Esophagus squamous epithelium (tissue), 5 donors: ENCODE measurements at regions not wholly inside any gene's neighbourhood (a gene's known extent, or its start where the extent isn't known, plus 50 kb on each side); places are given as distances from the start of the nearest gene placed in this dataset.

Experiments used
- DNase-seq: peaks from one replicate; lab custom pipeline; 2025; lab: John Stamatoyannopoulos, UW
- H3K27ac ChIP-seq, 4 donors: fragments of 200-600 bp; sonication (generic); one replicate each; pipeline ENCODE4 v1.5.1; 2016 to 2019; ENCODE audit warnings: mild to moderate bottlenecking in 1 of 4
- H3K27me3 ChIP-seq, 4 donors: fragments of 200-600 bp; sonication (generic); 1 replicate in 3 of 4; 2 replicates in 1 of 4; pipeline versions ENCODE4 v1.5.1 to v1.6.0; 2017 to 2021; ENCODE audit warnings: antibody characterized with exemption in 1 of 4
- H3K36me3 ChIP-seq, 3 donors: fragments of 200-600 bp; sonication (generic); one replicate each; pipeline ENCODE4 v1.5.1; 2016 to 2019
- H3K4me1 ChIP-seq, 3 donors: fragments of 200-600 bp; sonication (generic); one replicate each; pipeline ENCODE4 v1.5.1; 2017 to 2019
- H3K4me3 ChIP-seq, 4 donors: fragments of 200-600 bp; sonication (generic); 1 replicate in 3 of 4; 2 replicates in 1 of 4; pipeline ENCODE4 v1.5.1; 2016 to 2019; ENCODE audit warnings: mild to moderate bottlenecking in 2 of 4, moderate library complexity in 1 of 4
- H3K9me3 ChIP-seq, 3 donors: fragments of 200-600 bp; sonication (generic); one replicate each; pipeline ENCODE4 v1.5.1; 2016 to 2019
- POLR2A ChIP-seq, 4 donors: fragments of 450-650 bp; IDR thresholded peaks; one replicate each; pipeline ENCODE4 v1.6.1; 2017; ENCODE audit warnings: antibody characterized with exemption in 4 of 4, mild to moderate bottlenecking in 4 of 4, moderate library complexity in 3 of 4
- WGBS, 2 donors: methylation state at CpG; one replicate each; pipeline ENCODE4 v1.1.5; 2018; 5-methylcytosine and 5-hydroxymethylcytosine counted together
- intact Hi-C: fragments of 100-400 bp; cut with DNase I; formaldehyde crosslinking; loops from one replicate; pipeline ENCODE4 v1.15.0; 2022
- TF ChIP-seq, protein P1 (sequence below), 6 experiments: fragments of 450-650 bp in 4 of 6; fragments of 200-600 bp in 2 of 6; sonication (generic) in 2 of 6; IDR thresholded peaks; one replicate each; pipeline ENCODE4 v1.5.1; 2016 to 2019; ENCODE audit warnings: antibody characterized with exemption in 6 of 6, mild to moderate bottlenecking in 4 of 6, moderate library complexity in 4 of 6
- donor health status: DM: yes; HTN: yes; CAD: no.

GRCh38 chr15:66881173-66881905 is 179.3 kb downstream of the SMAD6 start:
- TF ChIP-seq, protein P1, sequence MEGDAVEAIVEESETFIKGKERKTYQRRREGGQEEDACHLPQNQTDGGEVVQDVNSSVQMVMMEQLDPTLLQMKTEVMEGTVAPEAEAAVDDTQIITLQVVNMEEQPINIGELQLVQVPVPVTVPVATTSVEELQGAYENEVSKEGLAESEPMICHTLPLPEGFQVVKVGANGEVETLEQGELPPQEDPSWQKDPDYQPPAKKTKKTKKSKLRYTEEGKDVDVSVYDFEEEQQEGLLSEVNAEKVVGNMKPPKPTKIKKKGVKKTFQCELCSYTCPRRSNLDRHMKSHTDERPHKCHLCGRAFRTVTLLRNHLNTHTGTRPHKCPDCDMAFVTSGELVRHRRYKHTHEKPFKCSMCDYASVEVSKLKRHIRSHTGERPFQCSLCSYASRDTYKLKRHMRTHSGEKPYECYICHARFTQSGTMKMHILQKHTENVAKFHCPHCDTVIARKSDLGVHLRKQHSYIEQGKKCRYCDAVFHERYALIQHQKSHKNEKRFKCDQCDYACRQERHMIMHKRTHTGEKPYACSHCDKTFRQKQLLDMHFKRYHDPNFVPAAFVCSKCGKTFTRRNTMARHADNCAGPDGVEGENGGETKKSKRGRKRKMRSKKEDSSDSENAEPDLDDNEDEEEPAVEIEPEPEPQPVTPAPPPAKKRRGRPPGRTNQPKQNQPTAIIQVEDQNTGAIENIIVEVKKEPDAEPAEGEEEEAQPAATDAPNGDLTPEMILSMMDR (IDR thresholded peaks at IDR 0.05), result no peak
- TF ChIP-seq POLR2A (IDR thresholded peaks at IDR 0.05), result no peak
- Histone ChIP-seq H3K27me3 (no peaks in the 10 kb centered on the region), H3K4me1 (peaks cover 6 to 39% (median 33%) of the 10 kb centered on the region in 3 donors), H3K27ac (no peak overlapping the region), H3K4me3 (no peak overlapping the region), H3K9me3 (no peaks in the 10 kb centered on the region), H3K36me3 (no peaks in the 10 kb centered on the region)
- 87 to 94% methylated on average over 8 to 9 of the region's 12 CpGs for WGBS, 2 donors
- intact Hi-C loops, result no loop called here
- DNase-seq, result no peak

- Histone ChIP-seq H3K4me1 (peaks cover 6 to 34% (median 31%) of the 10 kb centered on the region in 3 donors), H3K9me3 (no peaks in the 10 kb centered on the region), H3K27ac (peak overlapping the region in 2 of 4 donors; percentile 49 to 69), H3K4me3 (no peak overlapping the region), H3K27me3 (no peaks in the 10 kb centered on the region), H3K36me3 (no peaks in the 10 kb centered on the region)
- WGBS, 2 donors, result 58 to 80% methylated on average over 5 to 11 of the region's 11 CpGs
- intact Hi-C loops, result no loop called here
- no peak for DNase-seq
- TF ChIP-seq POLR2A (IDR thresholded peaks at IDR 0.05), result no peak
- TF ChIP-seq, protein P1 (IDR thresholded peaks at IDR 0.05), result no peak
These were observed 180.4 kb downstream of the SMAD6 start for GRCh38 chr15:66882251-66883020.

- Histone ChIP-seq H3K4me1 (peaks cover 6 to 26% (median 25%) of the 10 kb centered on the region in 3 donors), H3K27me3 (no peaks in the 10 kb centered on the region), H3K4me3 (no peak overlapping the region), H3K9me3 (no peaks in the 10 kb centered on the region), H3K27ac (peak overlapping the region; percentile 11 to 79 (median 72)), H3K36me3 (no peaks in the 10 kb centered on the region)
- TF ChIP-seq, protein P1 (IDR thresholded peaks at IDR 0.05), result no peak
- TF ChIP-seq POLR2A (IDR thresholded peaks at IDR 0.05), result no peak
- peak; percentile 30 for DNase-seq
- intact Hi-C loops, result no loop called here
- WGBS, 2 donors, result 9 to 20% methylated on average over 7 to 10 of the region's 10 CpGs
These were observed 181.4 kb downstream of the SMAD6 start for GRCh38 chr15:66883284-66883911.

- no peaks in the 10 kb centered on the region for H3K27me3 ChIP-seq
- no peak for DNase-seq
- intact Hi-C loops, result no loop called here
- peaks cover 0 to 1% (median under 1%) of the 10 kb centered on the region in 3 donors for H3K9me3 ChIP-seq
- H3K27ac ChIP-seq, result peak overlapping the region in 3 of 4 donors; percentile 43 to 79 (median 76)
- TF ChIP-seq, protein P1 (IDR thresholded peaks at IDR 0.05), result no peak
- no peak for TF ChIP-seq POLR2A (IDR thresholded peaks at IDR 0.05)
- 74 to 80% methylated on average over 8 of the region's 8 CpGs for WGBS, 2 donors
- H3K4me1 ChIP-seq, result peaks cover 6 to 26% (median 25%) of the 10 kb centered on the region in 3 donors
- H3K36me3 ChIP-seq, result no peaks in the 10 kb centered on the region
- no peak overlapping the region for H3K4me3 ChIP-seq
These were observed 181.2 kb upstream of the SMAD3 start for GRCh38 chr15:66884115-66884622.
